ENCODE measurements at regions not wholly inside any gene's neighbourhood (a gene's known extent, or its start where the extent isn't known, plus 50 kb on each side); places are given as distances from the start of the nearest gene placed in this dataset.

DNA sequence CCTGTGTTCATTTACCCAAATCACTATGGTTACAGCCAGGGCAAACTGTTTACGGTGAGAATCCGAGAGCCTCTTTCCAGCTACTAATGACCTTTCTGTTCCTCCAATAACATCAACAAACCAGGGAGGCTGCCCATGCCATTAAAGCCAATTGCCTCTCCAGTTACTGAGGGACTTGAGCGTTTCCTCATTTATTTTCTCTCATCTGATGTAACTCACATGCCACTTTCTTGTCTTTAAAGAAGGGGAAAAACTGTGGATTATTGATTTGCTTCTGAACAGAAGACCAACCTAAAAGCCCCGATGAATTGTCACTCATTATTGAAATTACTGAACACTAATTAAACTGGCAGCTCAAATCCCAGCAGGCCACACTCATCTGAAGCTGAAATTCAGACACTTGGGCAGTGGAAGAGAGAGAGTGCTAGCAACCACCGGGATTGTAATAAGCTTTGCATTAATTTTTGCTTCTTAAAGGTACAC, 595.8 kb upstream of the MKI67 start:
- no peak for DNase-seq

DNA sequence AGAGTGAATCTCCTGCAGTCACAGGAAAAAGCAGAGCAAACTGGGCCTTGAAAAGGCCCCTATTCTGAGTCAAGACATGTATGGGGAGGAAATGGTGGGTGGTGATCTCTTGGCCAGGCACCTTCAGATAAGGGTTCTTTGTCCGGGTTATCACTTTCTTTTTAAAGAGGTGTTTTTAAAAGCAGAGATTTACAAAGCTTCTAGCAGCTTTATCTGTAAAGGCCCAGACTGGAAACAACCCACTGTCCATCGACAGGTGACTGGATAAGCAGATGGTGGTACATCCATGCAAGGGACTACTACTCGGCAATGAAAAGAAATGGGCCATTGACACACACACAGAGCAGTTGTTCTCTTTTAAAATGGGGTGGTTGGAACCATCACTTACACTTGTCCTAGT, 596.7 kb upstream of the MKI67 start:
- no peak for DNase-seq

- DNase-seq = no peak
Measured at GRCh38 chr10:128723631-128724205, 597.5 kb upstream of the MKI67 start.

- no peak for DNase-seq
Measured at GRCh38 chr10:128725531-128725930, 599.3 kb upstream of the MKI67 start.

GRCh38 chr10:128727114-128727513, 600.9 kb upstream of the MKI67 start:
- DNase-seq = no peak

GRCh38 chr10:128729910-128730420, 603.7 kb upstream of the MKI67 start:
- no peak for DNase-seq

DNA sequence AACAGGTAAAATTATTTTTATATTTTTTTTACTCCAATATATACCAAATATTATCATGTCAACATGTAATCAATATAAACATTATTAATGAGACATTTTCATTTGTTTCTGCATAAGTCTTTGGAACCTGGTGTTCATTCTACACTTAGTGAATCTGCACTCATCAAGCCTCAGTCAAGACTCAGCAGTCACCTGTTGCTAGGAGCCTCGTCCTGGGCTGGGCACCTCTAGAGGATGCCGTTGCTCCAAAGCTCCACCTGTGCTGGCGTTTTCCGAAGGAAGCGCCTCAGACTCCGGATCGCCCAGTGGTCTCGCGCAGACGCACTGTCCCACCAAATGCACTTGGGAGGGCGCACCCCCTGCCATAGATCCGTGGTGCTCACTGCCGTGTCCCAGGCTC, 604.7 kb upstream of the MKI67 start:
- DNase-seq = no peak

DNA sequence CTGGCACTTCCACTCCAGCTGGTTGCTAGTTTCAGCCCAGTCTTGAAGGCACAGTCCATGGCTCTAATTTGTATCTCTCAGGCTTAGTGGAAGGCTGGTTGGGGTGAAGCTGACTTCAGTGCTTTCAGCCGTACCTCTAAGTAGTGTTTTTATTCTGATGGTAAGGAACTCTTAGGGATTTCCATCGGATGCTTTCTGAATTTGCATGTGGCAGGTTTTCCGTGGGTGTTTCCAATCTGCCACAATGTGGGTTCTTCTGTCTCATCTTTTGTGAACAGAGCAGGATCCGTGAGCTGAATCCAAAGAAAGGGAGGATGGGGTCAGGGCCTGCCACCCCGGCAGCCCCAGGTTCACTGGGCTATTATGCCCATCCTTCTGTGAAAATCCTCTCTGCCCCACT, 607.9 kb upstream of the MKI67 start:
- DNase-seq = no peak

DNA sequence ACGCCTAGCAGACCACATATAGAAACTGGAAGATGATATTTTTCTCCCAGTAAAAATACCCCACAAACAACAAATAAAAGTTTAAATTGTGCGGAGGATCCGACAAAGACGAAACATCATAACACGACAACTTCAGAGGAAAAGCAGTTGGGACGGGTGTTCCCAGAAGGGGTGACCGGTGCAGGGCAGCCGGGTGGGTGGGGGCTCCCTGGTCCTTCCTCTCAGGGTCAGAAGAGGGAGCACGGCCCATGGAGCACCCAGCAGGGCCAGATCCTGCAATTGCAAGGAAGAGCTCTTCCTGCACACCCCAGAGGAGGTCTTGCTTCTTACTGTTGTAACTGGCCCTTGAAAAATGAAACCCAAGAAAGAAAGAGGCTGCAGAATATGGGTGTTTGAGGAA, 608.5 kb upstream of the MKI67 start:
- no peak for DNase-seq

DNA sequence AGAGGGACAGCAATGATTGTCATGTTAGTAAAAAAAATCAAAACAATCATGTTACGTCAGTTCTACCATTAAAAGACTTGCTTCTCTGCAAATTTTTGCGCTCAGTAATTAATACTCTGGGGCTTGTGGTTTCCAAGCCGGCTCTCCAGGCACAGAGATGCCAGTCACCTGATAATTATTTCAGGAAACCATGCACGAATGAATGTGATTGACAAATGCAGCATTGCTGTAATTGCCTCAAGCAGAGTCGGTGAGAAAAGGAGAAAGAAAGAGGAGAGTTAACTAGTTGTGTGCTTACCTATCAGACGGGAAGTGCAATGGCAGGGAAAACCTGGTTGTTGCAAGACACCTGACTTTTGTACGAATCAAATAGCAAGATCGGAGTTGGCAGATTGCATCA, 609.8 kb upstream of the MKI67 start:
- no peak for DNase-seq

DNA sequence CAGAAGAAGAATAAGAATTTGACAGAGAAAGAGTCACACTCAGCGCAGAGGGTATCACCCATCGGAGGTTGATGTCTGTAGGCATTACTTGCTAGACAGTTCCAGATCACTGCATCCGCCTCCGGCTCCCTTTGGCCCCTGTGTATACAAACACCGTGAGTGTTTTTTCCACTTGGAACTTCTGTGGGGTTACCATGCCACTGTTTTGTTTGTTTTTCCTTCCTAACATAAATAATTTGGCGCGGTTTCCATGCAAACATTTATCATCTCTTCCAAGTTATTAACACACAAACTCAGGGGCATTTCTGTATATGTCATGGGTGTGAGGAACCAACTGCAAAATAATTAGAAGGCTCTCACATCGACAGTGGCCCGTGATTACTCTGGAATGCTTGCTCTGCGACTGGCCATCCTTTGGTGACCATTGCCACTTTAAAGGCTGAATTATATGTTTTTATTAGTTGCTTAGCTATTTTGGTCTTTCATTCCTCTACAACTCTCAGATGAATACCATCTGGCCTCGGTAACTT, 612.2 kb upstream of the MKI67 start:
- no peak for DNase-seq

DNA sequence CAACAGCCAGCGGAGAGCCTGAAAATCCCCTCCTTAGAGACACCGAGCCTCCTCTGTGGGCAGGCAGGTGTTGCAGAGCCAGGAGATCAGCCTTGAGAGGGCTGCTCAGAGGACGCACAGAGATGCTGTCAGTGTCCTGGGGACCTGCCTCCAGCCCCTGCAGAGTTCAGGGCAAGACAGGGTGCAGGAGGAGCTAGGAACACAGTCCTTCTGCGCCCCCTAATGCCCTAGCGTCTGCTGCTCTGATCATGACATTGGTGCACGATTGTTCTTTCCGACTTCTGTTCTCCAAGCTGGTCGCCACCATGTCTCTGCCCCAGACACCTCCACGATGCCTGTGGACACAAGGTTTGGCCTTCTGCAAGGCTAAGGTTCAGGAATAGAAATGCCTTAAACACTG, 613.7 kb upstream of the MKI67 start:
- DNase-seq = peak in 1 of 2 experiments; percentile 58

DNA sequence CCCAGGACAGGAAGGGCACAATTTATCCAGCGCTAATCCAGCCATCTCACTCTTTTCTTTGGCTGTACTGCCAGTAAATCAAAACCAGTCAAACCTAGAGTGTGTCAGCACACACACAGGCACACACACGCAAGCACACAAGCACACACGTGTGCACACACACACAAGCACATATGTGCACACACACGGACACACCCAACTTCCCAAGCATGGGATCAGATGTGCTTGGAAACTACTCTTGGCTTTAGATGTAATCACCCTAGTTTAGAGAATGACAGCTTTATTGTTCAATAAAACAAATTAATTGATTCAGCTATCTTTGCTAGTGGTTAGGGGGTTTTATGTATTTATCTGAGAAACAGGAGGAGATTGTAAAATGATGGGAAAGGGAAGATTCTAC, 615.0 kb upstream of the MKI67 start:
- no peak for DNase-seq

DNA sequence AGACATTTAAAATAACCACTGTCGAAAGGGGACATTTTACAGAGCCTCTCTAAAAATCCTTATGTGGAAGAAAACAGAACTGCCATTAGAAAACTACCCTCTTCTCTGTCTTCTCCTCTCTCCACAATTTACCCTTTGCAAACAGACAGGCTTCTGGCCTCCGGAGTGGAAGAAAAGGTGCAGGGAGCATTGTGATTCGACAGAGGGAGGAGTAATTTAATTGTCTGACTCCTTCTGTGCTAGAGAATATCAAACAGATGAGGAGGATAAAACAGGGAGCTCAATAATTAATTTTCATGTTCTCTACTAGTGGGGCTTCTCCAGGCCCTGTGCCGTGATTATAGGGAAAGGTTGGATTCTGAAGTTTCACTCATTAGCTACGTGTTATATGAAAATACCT, 615.5 kb upstream of the MKI67 start:
- no peak for DNase-seq

DNA sequence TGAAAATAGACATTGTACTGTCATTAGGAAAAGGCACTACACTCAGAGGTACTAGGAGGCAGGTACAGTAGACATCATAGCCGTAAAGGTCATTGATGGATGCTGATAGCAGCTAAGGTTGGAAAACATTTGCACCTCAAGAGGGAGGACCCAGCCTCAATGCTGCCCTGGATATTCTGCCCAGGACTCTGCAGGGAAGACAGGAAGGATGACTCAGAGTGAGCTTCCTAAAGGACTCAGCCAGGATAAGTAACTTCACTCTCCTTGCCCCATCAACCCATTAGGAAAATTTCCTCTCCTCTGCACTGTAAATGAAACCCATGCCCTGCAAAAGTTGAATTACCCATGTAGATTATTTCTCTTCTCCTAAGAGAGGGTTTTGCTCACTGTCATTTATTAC, 617.9 kb upstream of the MKI67 start:
- DNase-seq = no peak

DNA sequence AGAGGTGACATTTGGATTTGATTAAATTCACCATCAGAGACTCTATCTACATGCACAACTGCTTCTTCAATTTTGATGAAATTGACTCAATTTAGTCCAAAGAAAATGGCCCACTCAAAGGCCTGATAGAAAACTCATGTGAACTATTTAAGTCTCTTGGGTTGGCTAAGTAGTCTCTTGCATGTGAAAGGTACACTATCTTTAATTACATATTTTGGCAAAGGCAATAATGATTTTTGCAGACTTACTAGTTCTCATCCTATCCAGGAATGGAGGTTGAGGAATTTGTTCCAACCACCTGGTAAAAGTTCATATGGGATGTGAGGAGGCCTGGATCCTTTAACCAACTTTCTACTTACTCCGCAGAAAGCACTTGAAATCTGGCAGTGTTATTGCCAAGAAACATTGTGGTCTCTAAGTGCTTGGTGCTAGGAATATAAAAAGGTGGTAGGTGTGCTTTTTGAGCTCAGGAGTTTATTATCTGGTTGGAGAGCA, 618.6 kb upstream of the MKI67 start:
- DNase-seq = no peak

DNA sequence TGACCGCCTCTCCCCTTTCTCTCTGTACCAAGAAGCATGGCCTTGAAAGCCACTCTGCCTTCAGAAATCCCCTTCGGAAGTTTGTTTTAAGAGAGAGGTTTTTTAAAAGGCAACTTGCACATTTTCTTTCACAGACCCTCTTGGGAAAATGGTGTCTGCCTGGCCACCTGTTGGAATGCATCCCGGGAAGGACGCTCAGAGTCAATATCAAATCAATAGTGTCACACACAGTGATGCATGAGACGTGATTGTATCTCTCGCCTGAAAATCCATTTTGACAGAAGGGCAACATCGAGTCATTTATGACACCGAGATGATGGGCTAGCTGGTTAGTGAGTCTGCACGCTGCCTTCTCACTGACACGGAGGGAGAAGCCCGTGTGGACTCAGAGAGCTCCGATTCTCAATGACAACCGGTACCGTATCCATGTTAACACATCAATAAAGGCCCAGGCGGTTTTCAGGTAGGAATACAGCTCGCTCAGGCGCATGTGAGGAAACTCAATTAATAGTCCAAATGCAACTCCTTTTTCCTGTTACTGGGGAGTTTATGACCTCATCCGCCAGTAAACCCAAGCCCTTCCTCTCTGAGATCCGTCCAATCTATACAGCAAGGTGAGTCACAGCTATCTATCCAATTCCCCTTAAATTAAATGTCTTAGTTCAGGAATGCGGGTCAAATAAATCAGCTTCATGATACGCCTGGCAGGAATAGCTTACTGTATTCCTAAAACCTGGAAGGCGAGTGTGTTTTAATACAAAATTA, 621.5 kb upstream of the MKI67 start:
- DNase-seq = no peak

- no peak for DNase-seq
Measured at GRCh38 chr10:128751284-128751683, 625.1 kb upstream of the MKI67 start.

DNA sequence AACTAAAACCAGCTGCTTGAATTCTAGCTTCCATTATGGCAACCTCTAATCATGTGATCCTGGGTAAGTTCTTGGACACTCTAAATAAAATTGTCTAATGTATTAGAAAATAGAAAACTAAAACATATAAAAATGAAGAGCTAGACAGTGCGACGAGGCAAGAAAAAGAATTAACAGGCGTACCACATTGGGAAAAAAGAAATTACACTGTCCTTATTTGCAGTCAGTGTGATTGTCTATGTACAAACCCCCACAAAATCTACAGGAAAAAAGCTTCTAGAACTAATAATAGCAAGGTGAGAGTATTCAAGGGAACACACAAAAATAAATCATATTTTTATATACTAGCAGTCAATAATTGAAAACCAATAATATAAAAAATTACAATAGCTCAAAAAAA, 625.6 kb upstream of the MKI67 start:
- no peak for DNase-seq

DNA sequence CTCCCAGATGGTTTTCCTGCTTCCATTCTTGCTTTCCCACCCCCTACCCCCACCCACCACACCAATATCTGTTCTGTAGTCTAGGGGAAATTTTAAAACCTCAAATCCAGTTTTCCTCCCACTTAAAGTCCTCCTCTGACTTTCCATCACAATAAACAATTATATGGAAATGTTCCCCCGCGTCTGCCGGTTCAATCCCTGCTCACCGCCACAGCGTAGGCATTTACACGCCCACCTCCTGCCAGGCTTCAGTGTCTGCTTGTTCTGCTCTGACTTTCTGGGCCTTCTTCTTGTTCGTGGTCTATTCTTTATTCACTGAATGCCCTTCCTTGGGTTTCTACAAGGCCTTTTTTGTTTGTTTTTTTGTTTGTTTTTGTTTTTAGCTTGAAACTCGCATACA, 633.0 kb upstream of the MKI67 start:
- DNase-seq = no peak

- DNase-seq = no peak
Measured at GRCh38 chr10:128763588-128763987, 637.4 kb upstream of the MKI67 start.

DNA sequence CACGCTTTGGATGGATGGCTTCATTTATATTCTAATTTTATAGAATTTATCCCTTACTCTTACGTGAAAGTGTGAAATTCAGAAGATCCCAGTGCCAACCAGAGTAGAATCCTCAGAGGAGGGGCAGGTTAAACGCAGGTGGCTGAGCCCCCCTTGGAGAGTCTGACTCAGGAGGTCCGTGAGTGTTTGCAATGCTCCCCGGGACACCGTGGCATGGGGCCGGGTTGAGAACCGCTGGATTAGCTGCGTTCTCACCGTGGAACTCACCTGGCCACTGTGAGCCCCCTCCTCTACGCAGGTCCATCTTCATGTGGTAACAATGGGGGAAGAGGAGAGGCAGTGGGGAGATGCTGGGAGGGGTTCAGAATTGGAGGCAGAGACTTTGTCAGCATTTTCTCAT, 638.0 kb upstream of the MKI67 start:
- DNase-seq = no peak

GRCh38 chr10:128766915-128767314, 640.7 kb upstream of the MKI67 start:
- DNase-seq = no peak

- no peak for DNase-seq
Measured at GRCh38 chr10:128774979-128775378, 648.8 kb upstream of the MKI67 start.

Measured in NCI-H524 (cell line).